ENCODE measurements at regions not wholly inside any gene's neighbourhood (a gene's known extent, or its start where the extent isn't known, plus 50 kb on each side); places are given as distances from the start of the nearest gene placed in this dataset.

GRCh38 chr13:73800011-73800410, 334.2 kb downstream of the KLF12 start:
- DNase-seq (ENCODE audit: low read depth) = peak; percentile 9

- DNase-seq (ENCODE audit: low read depth) = no peak
Measured at GRCh38 chr13:73794755-73795154, 339.4 kb downstream of the KLF12 start.

GRCh38 chr13:73793361-73793760, 340.8 kb downstream of the KLF12 start:
- no peak for DNase-seq (ENCODE audit: low read depth)

GRCh38 chr13:73792796-73793195, 341.4 kb downstream of the KLF12 start:
- DNase-seq (ENCODE audit: low read depth) = no peak

- DNase-seq (ENCODE audit: low read depth) = no peak
Measured at GRCh38 chr13:73782450-73783449, 351.5 kb downstream of the KLF12 start.

- DNase-seq (ENCODE audit: low read depth) = peak; percentile 17
Measured at GRCh38 chr13:73781384-73781783, 352.8 kb downstream of the KLF12 start.

GRCh38 chr13:73779881-73780280, 354.3 kb downstream of the KLF12 start:
- no peak for DNase-seq (ENCODE audit: low read depth)

- no peak for DNase-seq (ENCODE audit: low read depth)
Measured at GRCh38 chr13:73778242-73778864, 355.9 kb downstream of the KLF12 start.

GRCh38 chr13:73777134-73777533, 357.1 kb downstream of the KLF12 start:
- no peak for DNase-seq (ENCODE audit: low read depth)

GRCh38 chr13:73776151-73776785, 357.9 kb downstream of the KLF12 start:
- DNase-seq (ENCODE audit: low read depth) = peak; percentile 5

GRCh38 chr13:73773168-73773549, 361.0 kb downstream of the KLF12 start:
- no peak for DNase-seq (ENCODE audit: low read depth)

- DNase-seq (ENCODE audit: low read depth) = no peak
Measured at GRCh38 chr13:73772449-73773167, 361.6 kb downstream of the KLF12 start.

- DNase-seq (ENCODE audit: low read depth) = no peak
Measured at GRCh38 chr13:73767747-73768315, 366.4 kb downstream of the KLF12 start.

GRCh38 chr13:73767191-73767741, 366.9 kb downstream of the KLF12 start:
- no peak for DNase-seq (ENCODE audit: low read depth)

GRCh38 chr13:73765651-73766384, 368.4 kb downstream of the KLF12 start:
- DNase-seq (ENCODE audit: low read depth) = no peak

- no peak for DNase-seq (ENCODE audit: low read depth)
Measured at GRCh38 chr13:73759434-73759833, 374.8 kb downstream of the KLF12 start.

GRCh38 chr13:73757481-73758233, 376.5 kb downstream of the KLF12 start:
- DNase-seq (ENCODE audit: low read depth) = no peak

GRCh38 chr13:73754727-73755292, 379.4 kb downstream of the KLF12 start:
- DNase-seq (ENCODE audit: low read depth) = peak; percentile 46

GRCh38 chr13:73754241-73754640, 380.0 kb downstream of the KLF12 start:
- no peak for DNase-seq (ENCODE audit: low read depth)

- no peak for DNase-seq (ENCODE audit: low read depth)
Measured at GRCh38 chr13:73751290-73751689, 382.9 kb downstream of the KLF12 start.
